ENCODE measurements at regions not wholly inside any gene's neighbourhood (a gene's known extent, or its start where the extent isn't known, plus 50 kb on each side); places are given as distances from the start of the nearest gene placed in this dataset.
"Not testable (repeated sequence)": the region's sequence is repeated elsewhere in the genome, so short reads cannot be mapped to it uniquely, and the experiment has no call there.

DNA sequence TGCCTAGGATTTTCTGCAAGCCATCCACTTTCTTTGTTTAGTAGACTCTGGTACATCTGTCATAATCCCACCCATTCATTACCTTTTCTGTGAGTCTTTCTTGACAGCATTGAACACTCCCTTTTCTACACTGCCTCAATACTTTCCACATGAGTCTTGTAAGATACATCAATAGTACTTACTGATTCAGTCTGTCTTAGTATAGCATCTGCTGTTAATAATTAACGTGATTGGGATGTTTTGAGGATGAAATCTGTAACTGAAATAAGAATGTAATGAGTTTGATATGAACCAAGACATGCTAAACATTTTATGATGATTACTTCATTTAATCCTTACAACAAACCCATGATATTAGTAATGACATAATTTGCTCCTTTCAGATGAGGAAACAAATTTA lies 196.2 kb upstream of the FOXG1 start:
- no peak for DNase-seq

DNA sequence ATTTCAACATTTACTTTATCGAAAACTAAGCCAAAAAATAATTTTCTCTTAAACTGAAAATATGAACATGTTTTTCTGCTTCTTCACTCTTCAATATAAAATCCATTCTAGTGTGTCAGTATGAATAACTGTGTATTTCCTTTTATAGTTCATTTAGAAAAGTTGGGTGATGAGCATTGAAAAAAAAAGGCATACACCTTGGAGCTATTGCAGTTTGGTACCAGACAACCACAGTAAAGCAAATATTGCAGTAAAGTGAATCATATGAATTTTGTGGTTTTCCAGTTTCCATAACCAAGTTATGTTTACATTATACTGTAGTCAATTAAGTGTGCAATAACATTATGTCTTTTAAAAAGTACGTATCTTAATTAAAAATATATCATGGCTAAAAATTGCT lies 195.0 kb upstream of the FOXG1 start:
- DNase-seq: peak; percentile 50

GRCh38 chr14:28576523-28576922 lies 190.1 kb upstream of the FOXG1 start:
- DNase-seq: no peak

- no peak for DNase-seq
Measured at GRCh38 chr14:28577187-28577586, 189.4 kb upstream of the FOXG1 start.

GRCh38 chr14:28577711-28578131 lies 188.9 kb upstream of the FOXG1 start:
- peak; percentile 88 for DNase-seq

GRCh38 chr14:28584951-28585350 lies 181.6 kb upstream of the FOXG1 start:
- DNase-seq: no peak

- no peak for DNase-seq
Measured at GRCh38 chr14:28589792-28590191, 176.8 kb upstream of the FOXG1 start.

DNA sequence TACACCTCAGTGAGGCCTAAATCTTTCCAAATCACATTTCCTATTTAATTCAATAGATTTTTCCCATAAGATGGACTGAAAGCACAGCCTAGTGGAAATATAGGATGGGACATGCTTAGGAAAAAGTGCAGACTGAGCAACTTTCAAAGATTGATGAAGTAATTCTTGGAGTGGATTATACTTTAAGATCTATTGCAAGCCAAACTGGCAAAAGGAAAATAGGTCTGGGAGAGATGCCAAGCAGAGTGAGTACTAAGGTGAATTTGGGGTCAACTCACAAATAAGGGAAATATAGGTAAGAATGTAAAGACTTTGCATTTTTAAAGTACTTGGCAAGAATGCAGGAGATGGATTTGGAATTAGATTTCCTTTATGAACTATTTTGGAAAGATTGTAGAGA lies 170.2 kb upstream of the FOXG1 start:
- peak; percentile 63 for DNase-seq

- peak; percentile 30 for DNase-seq
Measured at GRCh38 chr14:28599191-28599590, 167.4 kb upstream of the FOXG1 start.

- DNase-seq: no peak
Measured at GRCh38 chr14:28599605-28600004, 167.0 kb upstream of the FOXG1 start.

GRCh38 chr14:28603606-28604005 lies 163.0 kb upstream of the FOXG1 start:
- DNase-seq: peak; percentile 27

GRCh38 chr14:28607661-28608060 lies 158.9 kb upstream of the FOXG1 start:
- DNase-seq: no peak

GRCh38 chr14:28608443-28608842 lies 158.1 kb upstream of the FOXG1 start:
- no peak for DNase-seq

GRCh38 chr14:28608851-28609828 lies 157.4 kb upstream of the FOXG1 start:
- DNase-seq: peak; percentile 60

DNA sequence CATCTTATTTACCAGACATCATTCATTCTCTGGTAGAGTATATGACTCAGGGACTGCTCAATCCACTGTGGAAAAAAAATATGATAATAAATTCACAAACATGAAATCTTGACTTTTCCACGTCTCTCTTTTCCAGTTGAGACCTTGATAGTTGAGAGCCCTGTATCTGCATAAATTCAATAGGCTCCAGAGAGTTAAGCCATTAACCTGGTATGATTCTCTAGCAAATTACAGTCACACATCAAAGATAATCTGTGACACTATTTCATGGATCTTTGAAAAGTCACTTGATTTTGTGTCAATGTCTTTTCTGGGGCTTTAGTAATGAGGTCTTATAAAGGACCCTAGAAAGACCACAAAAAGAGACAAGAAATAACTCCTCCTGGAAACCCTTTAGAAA lies 154.2 kb upstream of the FOXG1 start:
- DNase-seq: no peak

- no peak for DNase-seq
Measured at GRCh38 chr14:28613532-28613931, 153.1 kb upstream of the FOXG1 start.

DNA sequence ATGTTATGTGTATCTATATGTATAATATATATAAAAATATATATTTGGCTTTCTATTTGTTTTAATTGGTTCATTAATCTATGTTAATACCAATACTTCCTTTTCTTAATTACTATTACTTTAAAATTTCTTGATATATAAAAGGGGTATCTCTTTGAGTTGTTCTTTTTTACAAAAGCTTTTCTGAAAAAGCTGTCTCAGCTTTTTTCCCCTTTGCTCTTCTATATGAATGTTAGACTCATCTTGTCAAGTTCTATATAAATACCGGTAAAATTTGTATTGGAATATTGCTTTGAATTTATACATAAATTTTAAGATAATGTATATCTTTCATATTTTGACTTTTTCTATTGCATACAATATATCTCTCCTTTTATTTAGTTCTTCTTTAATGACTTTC lies 139.8 kb upstream of the FOXG1 start:
- no peak for DNase-seq

- DNase-seq: no peak
Measured at GRCh38 chr14:28629328-28630004, 137.1 kb upstream of the FOXG1 start.

GRCh38 chr14:28630100-28630499 lies 136.5 kb upstream of the FOXG1 start:
- no peak for DNase-seq

DNA sequence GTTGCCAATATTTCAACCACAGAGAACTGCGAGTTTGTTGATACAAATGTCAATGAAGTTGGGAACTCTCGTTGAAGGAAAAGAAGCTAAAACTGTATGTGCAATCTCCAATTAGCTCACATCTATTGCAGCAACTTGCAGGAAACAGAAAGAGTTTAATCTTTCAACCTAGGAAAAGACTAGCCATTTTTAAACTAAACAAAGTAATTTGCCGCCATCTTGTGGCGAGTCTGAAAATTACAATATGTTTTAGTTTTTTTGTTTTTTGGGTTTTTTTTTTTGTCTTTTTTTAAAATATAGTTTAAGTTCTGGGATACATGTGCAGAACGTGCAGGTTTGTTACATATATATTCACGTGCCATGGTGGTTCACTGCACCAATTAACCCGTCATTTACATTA lies 131.2 kb upstream of the FOXG1 start:
- peak; percentile 65 for DNase-seq

- not testable (repeated sequence) for DNase-seq
Measured at GRCh38 chr14:28635816-28636215, 130.8 kb upstream of the FOXG1 start.

DNA sequence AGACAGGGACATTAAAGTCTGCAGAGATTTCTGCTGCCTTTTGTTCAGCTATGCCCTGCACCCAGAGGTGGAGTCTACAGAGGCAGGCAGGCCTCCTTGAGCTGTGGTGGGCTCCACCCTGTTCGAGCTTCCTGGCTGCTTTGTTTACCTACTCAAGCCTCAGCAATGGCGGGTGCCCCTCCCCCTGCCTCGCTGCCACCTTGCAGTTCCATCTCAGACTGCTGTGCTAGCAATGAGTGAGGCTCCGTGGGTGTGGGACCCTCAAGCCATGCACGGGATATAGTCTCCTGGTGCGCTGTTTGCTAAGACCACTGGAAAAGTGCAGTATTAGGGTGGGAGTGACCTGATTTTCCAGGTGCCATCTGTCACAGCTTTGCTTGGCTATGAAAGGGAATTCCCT lies 125.4 kb upstream of the FOXG1 start:
- DNase-seq: not testable (repeated sequence)

GRCh38 chr14:28651148-28651547 lies 115.4 kb upstream of the FOXG1 start:
- DNase-seq: peak; percentile 95

- peak; percentile 93 for DNase-seq
Measured at GRCh38 chr14:28652782-28653181, 113.8 kb upstream of the FOXG1 start.
